Iris pigment epithelial cell (primary cell): ENCODE measurements at regions not wholly inside any gene's neighbourhood (a gene's known extent, or its start where the extent isn't known, plus 50 kb on each side); places are given as distances from the start of the nearest gene placed in this dataset.
"Not testable (repeated sequence)": the region's sequence is repeated elsewhere in the genome, so short reads cannot be mapped to it uniquely, and the experiment has no call there.

Source experiments
- DNase-seq: peaks from one replicate; pipeline ENCODE4 v3.0.0-alpha.2; 2011; ENCODE audit warnings: low read depth

- DNase-seq = not testable (repeated sequence)
These were observed 430.8 kb upstream of the SPATA31A3 start for GRCh38 chr9:67423049-67423728.

DNA sequence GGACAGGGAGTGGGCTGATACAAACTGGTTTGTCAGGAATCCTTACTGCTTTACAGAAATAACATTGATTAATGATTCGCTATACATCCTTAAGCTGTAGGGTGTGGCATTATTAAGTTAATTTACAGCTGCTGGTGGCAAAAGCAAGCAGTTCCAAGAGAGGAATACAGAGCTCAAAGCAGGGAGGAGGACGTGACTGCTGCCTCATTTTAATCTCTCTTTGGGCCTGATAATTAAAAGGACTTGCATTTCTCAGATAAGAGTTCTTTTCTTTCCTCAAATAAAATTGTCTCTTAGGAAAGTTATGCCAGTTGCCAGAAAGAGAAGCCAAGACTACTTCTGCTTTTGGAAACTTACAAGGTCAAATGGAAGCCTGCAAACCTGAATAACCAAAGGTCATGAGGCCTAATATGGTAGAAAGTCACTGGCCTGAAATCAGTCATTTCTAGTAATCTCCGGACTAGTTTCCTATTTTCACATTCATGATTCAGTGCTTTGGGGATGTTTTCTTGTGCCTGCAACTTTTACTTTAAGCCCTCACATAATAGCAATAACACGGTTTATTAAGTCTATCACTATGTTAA, 426.2 kb upstream of the SPATA31A3 start:
- DNase-seq = not testable (repeated sequence)

DNA sequence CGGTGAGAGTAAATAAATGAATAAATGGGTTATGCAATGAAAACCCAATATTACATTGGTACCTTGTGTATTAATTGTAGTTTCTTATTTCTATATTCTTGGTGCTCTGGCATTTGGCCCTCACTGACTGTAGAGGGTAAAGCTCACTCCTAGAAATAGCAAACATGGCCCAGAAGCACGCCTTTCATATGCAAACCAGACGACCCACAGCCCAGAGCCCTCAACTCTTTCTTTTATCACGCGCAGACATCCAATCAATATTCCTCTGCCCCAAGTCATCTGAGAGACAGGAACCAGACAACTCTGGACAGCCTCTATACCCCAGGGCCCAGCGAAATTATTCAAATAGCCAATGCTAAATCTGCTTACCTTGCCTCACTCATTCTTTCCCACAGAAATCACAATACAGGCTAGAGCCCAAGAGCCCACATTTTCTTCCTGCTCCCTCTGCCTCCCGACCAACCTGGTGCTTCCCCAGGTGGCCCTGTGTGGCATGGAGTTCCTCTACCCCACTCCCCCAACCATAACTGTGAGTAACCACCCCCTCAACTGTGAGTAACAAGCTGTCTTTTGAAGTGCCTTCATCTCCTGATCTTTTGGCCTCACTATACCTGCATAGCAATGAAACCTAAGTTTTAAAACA, 425.1 kb upstream of the SPATA31A3 start:
- not testable (repeated sequence) for DNase-seq

- DNase-seq = not testable (repeated sequence)
These were observed 424.3 kb upstream of the SPATA31A3 start for GRCh38 chr9:67416639-67417038.

DNA sequence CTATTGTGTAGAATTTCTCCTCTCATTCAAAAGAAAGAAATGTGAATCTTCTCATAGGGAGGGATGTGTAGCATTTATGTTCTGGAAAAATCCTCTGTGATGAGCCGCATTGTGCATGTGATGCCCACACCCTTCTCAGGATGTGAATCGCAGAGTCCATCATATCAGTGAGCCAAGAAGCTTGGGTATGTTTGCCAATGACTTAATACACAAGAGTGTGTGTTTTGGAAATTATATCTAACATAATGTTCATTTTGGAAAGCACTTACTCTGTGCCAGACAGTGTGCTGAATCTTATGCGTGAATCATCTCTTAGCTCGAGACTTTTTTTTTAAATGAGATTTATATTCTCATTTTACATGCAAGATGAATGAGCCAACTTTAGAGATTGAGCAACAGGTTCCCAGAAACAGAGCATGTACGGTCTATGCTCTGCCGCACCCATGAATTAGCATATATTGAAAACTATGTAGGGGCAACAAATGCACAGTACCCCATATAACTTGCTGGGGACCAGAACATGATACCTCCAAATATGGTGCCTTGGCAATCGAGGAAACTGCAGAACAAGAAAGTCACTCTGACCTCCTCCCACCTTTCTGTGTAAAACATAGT, 418.4 kb upstream of the SPATA31A3 start:
- DNase-seq = not testable (repeated sequence)

DNA sequence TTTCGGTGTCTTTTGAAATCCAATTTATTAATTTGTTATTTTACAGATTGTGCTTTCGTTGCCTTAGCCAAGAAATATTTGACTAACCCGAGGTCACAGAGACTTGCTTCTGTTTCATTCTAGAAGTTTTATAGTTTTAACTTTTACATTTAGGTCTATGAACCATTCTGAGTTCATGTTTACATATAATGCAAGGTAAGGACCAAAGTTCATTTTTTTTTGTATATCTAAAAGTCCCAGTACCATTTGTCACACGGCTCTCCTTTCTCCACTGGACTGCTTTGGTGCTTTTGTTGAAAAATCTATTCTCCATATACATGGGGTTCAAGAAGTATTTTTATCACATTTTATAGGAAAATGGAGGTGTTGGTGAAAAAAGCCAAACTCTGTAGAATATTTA, 411.4 kb upstream of the SPATA31A3 start:
- not testable (repeated sequence) for DNase-seq

DNA sequence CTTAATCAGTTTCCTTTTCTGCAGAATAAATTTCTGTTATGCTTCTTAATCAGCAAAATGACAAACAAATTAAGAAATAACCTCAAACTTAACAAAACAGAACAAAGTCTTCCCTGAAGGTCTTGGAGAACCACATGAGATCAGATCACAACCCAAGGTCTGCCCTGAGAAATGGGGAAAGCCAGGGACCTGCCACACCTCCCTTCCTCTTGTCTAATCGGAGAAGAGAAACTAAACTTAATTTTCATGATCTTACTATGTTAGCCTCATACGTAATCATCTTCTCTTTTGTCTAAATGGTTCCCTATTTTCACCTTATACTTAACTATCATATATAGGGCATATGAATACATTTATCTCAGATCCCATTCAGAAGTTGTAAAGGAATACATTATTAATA, 405.4 kb upstream of the SPATA31A3 start:
- not testable (repeated sequence) for DNase-seq

GRCh38 chr9:67394782-67395181, 402.4 kb upstream of the SPATA31A3 start:
- not testable (repeated sequence) for DNase-seq

GRCh38 chr9:67394038-67394437, 401.7 kb upstream of the SPATA31A3 start:
- not testable (repeated sequence) for DNase-seq

GRCh38 chr9:67369664-67370063, 377.3 kb upstream of the SPATA31A3 start:
- not testable (repeated sequence) for DNase-seq

- DNase-seq = not testable (repeated sequence)
These were observed 370.0 kb upstream of the SPATA31A3 start for GRCh38 chr9:67362325-67362724.

DNA sequence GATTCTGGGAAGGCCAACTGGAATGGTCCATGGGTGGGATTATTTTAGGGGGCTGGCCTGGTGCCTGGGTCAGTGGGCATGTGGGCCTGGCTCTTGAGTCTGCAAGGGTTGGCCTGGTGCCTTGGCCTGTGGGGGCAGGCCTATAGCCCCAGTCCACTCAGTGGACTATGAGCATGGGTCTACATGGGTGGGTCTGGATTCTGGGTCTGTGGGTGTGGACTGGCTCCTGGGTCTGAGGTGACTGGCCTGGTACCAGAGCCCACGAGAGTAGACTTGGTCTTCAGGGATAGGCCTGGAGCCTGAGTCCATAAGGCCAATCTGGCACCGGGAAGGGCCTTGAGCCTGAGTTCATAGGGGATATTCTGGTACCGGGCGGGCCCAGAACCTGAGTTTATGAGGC, 361.6 kb upstream of the SPATA31A3 start:
- DNase-seq = not testable (repeated sequence)

- not testable (repeated sequence) for DNase-seq
These were observed 357.0 kb upstream of the SPATA31A3 start for GRCh38 chr9:67349424-67349759.

DNA sequence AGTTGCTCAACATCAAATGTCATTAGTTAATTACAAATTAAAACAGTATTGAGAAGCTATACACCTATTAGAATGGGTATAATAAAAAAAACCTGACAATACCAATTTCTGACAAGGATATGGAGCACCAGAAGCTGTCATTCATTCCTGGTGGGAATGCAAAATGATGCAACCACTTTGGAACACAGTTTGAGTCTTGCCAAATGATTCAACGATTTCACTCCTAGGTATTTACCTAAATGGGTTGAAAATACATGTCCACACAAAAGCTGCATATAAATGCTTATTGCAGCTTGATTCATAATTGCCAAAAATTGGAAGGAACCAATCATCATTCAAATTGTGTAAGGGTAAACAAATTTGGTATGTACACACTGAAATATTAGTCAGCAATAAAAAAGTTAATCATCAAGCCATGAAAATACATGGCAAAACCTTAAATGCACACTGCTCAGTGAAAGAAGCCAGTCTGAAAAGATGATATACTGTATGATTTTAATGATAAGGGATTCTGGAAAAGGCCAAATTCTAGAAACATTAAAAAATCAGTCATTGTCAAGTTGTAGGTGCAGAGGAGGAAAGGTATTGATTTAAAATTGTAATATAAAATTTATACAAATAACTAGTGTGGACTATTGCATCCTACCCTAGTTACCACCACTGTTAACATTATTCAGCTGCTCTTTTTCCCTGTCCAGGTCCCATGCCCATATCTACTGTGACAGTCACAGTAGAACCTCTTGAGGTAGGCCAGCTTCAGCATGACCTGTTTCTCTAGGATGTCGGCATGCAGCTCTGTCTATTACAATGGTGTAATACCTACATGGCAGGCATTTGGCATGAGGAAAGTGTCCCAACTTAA, 356.4 kb upstream of the SPATA31A3 start:
- not testable (repeated sequence) for DNase-seq

DNA sequence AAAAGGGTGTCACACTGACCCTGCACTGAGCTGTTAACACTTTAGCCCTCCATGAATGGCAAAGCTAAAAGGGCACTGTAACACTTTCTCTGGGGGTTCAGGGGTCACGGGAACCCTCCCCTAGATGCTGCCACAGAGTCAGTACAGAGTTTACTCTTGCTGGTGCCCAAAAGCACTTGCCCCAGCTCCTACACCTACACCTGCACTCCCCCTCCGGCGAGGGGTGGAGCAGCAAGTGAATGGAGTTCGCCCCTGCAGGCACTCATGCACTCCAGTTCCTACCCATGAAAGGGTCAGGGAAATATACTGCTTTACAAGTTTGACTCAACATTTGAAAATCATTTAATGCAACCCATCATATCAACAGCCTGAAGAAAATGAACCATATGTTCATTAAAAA, 355.7 kb upstream of the SPATA31A3 start:
- not testable (repeated sequence) for DNase-seq

- not testable (repeated sequence) for DNase-seq
These were observed 346.9 kb upstream of the SPATA31A3 start for GRCh38 chr9:67339216-67339615.

DNA sequence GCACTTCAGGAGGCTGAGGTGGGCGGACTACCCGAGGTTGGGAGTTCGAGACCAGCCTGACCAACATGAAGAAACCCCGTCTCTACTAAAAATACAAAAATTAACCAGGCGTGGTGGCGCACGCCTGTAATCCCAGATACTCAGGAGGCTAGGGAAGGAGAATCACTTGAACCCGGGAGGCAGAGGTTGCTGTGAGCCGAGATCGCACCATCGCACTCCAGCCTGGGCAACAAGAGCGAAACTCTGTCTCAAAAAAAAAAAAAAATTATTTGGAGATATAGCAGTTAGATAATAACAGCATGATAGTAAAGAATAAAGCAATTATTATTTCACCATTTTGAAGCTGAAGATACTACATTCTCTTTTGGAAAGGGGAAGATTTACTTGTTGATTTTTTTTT, 345.9 kb upstream of the SPATA31A3 start:
- not testable (repeated sequence) for DNase-seq

DNA sequence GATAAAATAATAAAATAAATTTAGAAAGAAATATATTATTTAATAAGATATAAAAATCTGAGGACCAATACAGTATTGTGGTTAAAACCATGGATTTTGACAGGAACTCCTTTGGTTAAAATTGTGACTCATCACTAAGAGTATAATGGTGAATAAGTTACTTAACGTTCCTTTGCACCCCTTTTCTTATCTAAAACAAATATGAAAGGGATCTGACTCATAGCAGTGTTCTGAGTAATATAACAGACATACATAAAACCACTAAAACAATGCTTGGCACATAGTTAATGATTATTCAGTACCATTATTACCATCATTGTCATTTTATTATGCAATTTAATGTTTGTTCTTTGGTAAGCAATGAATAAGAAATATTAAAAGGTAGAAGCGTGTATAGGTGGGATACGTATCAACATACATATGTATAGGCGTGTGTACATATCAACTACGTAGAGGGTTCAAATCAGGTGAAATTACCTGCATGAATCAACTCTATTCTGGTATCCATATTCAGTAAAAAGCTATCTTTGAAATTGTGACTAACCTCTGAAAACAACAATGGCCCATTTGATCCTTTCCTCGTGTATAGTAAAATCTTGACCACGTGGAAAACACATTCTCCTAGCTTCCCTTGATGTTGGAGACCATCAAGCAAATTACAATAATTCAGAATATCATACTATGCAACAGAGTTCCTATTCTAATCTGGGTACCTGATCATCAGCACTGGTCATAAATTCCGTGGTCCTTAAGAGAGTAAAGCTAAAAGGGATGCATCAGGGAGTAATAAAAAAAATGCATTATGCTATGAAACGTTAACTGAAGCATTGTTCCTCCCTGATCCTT, 342.6 kb upstream of the SPATA31A3 start:
- not testable (repeated sequence) for DNase-seq

- DNase-seq = not testable (repeated sequence)
These were observed 339.3 kb upstream of the SPATA31A3 start for GRCh38 chr9:67331634-67332033.

- DNase-seq = not testable (repeated sequence)
These were observed 321.1 kb upstream of the SPATA31A3 start for GRCh38 chr9:67313409-67313808.

DNA sequence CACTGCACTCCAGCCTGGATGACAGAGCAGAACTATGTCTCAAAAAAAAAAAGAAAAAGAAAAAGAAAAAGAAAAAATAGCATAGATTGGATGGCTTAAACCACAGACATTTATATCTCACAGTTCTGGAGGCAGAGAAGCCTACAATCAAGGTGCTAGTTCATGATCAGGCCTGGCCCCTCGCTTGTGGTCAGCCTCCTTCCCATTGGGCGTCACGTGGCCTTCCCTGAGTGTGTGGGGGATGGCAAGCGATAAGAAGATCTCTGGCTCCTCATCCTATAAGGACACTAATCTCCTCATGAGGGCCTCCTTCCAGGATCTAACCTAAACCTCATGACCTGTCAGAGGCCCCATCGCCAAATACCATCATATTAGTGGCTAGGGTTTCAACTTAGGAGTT, 320.2 kb upstream of the SPATA31A3 start:
- DNase-seq = not testable (repeated sequence)
